Brain pericyte (primary cell): ENCODE measurements at regions not wholly inside any gene's neighbourhood (a gene's known extent, or its start where the extent isn't known, plus 50 kb on each side); places are given as distances from the start of the nearest gene placed in this dataset.
"Not testable (repeated sequence)": the region's sequence is repeated elsewhere in the genome, so short reads cannot be mapped to it uniquely, and the experiment has no call there.

ENCODE experiments used
- DNase-seq: peaks from one replicate; pipeline ENCODE4 v3.0.0-alpha.2; 2012; ENCODE audit warnings: low read depth, low spot score

DNA sequence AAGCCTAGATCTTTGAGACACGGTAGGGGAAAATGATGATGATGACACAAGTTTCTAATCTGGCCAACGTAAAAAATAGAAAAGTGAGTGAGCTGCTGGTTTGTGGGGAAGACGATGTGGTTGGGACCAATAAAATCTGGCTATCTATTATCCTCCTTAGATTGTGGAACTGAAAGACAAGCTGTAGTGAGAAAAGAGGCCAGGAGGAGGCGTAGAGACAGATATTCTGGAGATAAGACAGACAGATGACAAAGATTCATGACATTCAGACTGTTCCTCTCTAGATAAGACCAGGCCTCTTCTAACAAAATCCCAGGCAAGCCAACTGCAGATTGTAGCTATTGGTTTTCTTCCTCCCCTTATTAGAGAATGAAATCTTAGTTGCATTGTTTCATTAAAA lies 376.3 kb upstream of the UBE2E3 start:
- DNase-seq: no peak

DNA sequence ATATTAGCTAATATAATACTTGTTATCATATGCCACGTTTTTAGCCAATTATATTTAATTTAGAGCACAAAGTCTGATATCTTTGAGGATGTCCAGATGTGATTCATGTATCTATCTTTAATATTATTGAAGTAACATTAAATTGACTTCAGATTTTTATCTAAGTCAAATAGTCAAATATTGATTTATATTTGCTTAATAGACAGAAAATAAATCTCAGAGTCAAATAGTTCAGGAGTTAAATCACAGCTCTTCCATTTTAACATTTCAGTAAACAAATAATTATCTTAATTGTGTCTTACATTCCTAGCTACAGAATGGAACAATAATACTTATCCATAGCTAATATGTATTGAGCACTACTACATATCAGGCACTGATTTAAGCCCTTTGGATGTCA lies 379.4 kb upstream of the UBE2E3 start:
- no peak for DNase-seq

DNA sequence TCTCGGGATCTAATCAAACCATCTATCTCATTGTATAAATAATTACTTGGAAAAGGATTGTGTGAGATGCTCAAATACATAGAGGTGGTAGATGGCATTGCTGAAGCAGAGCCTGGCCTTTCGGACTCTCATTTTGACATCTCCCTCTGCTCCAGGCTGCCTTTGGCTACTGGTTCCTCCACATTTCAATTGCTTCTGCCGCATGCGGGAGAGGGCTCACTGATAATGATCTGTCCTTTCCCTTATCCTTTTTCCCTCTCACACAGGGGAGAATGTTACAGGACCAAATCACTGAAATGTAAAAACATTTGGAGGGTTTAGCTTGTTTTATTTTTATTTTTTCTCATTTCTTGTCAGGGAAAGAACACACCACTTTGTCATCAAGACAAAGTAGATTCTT lies 380.6 kb upstream of the UBE2E3 start:
- DNase-seq: no peak

DNA sequence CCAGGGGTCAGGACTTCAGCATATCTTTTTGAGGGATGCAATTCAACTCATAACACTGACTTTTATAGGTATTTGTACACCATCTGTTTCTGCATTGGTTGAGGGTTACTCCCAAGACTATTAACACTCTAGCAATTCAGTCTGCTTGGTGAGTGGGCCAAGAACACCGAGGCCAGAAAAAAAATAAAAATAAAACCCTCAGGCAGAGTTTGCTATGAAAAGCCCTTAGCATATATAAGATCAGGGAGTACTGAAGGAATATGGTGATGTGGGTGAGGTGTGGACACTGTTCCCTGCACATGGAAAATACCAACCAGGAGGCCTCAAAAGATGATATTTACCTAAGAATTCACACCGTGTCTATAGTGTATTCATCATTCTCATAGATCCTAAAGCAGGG lies 383.2 kb upstream of the UBE2E3 start:
- no peak for DNase-seq

DNA sequence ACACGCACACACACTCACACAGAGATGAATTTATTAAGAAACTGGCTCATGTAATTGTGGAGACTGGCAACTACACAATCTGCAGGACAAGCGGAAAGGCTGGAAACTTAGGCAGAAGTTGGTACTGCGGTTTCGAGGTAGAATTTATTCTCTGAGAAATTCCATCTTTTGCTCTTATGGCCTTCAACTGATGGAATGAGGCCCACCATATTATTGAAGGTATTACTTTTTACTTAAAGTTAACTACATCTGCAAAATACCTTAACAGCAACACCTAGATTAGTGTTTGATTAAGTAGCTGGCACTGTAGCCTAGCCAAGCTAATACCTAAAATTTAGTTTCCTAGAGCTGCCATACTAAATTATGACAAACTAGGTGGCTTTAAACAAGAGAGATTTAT lies 384.0 kb upstream of the UBE2E3 start:
- no peak for DNase-seq

DNA sequence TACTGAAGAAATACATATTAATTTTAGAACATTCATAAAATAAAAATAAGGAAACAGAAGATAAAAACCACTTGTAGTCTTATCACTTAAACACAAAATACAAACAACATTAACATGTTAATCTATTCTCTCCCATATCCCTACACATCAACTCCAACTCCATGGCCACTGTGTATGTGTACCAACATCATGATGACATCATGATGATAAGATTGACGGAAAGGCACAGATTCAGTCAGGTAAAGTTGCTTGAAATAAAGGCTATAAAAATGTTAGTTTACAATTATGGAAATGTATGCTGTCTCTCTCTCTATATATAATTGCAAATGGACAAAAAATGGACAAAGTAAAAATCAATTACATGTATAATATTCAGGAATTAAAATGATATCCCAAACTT lies 388.5 kb upstream of the UBE2E3 start:
- DNase-seq: no peak

DNA sequence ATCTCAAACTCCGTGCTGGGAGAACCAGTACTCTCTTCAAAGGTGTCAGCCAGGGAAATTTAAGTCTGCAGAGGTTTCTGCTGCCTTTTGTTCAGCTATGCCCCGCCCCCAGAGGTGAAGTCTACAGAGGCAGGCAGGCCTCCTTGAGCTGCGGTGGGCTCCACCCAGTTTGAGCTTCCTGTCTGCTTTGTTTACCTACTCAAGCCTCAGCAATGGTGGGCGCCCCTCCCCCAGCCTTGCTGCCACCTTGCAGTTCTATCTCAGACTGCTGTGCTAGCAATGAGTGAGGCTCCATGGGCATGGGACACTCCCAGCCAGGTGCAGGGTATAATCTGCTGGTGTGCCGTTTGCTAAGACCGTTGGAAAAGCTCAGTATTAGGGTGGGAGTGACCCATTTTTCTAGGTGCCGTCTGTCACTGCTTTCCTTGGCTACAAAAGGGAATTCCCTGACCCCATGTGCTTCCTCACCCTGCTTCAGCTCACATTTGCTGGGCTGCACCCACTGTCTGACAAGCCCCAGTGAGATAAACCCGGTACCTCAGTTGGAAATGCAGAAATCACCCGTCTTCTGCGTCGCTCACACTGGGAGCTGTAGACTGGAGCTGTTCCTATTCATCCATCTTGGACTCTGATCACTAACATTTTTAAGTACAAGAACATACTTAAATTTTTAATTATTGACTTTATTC lies 389.2 kb upstream of the UBE2E3 start:
- DNase-seq: not testable (repeated sequence)

DNA sequence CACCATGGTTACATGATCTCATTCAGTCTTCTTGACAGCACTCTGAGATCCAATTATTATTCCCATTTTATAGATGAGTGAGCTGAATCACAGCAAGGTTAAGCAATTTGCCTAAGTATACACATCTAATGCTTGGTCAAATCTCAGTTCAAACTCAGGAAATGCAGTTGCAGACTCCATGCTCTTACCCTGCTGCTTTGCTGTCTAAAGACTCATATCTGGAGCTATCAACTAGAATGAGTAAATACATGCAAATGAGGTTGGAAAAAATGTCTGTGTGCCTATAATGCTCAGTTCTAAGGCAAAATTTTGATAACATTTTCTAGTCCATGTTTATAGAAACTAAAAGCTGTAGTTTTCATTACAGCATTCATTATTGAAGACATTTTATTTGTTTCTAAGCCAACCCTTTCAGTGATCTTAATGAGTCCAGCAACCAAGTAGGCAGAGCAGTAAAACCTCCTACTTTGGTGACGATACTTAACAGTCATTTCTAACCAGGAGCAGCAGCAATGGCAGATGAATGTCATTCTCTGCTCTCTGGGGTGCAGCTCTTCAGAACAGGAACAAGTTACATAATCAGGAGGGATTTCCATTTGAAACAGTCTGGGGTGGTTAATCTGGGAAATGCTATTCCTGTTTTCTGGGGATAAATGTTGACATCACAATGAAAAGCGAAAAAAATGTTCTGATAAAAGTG lies 396.8 kb upstream of the UBE2E3 start:
- no peak for DNase-seq

DNA sequence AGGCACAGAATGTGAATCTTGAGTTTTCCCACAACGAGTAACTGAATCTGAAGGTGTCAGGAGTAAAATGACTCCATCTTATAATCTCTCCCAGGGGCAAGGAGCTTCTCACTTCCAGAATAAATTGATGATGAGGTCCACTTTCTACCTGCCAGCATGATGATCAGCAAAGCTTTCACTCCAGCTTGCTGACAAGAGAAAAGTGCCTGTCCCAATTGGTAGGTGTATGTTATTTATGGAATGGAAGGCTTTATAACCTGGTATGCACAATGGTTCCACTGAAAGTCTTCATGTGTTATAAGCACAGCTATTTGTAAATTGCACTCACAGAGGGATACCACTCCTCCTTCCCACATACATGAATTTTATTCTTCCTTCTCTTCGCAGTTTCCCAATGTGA lies 401.0 kb upstream of the UBE2E3 start:
- no peak for DNase-seq

DNA sequence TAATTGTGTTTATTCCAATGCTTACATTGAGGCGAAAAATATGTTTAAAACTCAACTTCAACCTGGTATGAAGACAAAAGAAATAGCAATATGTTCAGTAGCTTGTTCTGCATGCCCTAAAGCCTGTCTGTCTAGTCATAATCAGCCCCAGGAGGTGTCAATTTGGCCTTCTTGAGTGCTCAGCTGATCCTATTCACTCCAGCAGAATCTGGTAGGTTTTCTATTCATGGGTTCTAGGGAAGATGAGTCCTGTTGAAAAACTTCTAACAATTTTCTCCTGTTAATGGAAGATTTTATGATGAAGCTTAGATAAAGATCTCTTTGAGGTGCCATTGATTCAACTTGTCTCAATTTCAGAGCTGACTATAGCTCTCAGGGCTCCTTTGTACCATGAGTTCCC lies 402.0 kb upstream of the UBE2E3 start:
- no peak for DNase-seq

DNA sequence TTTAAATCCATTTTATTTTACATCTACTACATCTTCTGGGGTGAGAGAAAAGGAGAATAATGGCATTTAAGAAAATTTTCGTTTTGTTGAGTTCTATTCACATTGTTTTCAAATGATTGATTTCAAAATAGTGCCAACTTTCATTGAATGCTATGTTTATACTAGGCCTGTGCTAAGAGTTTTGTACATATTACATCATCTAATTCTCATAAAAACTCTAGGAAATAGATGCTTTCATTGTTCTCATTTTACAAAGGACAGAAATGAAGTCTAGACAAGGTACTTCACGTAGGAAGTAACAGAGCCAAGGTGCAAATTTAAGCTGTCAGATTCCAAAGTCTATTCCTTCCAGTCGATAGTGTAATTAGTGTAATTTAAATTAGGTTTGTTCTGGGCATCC lies 402.8 kb upstream of the UBE2E3 start:
- DNase-seq: no peak

DNA sequence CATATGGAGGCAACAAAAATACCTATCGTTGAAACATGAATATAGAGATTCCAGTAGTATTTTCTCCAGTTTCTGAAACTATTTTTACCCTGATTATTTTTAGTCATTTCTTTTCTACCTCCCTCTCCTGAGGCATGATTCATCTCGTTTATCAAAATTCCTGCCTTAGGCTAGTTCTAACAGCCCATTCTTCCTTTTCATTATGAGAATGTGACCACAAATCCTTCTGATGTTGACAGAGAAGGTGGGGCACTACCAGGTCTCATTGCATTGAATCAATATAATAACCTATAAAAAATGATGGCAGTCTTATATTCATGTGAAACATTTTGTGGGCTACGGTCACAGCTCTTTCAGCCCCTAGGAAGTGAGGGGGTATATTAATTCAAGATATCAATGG lies 406.5 kb upstream of the UBE2E3 start:
- no peak for DNase-seq

DNA sequence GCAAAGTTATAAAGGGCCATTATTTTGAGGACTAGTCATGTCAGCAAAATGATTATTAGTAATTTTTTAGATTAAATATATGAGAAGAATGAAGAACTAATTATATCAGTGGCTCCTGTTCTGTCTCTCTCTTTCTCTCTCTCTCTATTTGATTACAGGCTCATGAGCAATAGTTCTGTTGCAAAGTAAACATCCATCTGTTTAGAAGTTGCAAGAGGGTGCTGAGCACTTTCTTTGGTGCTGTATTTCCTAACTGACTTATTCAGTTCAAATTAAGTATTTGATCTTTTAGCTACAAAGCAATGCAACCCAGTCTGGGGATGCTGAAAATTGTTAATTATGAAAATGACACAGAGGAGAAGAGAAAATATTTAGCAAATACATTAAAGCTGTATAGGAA lies 408.1 kb upstream of the UBE2E3 start:
- no peak for DNase-seq

DNA sequence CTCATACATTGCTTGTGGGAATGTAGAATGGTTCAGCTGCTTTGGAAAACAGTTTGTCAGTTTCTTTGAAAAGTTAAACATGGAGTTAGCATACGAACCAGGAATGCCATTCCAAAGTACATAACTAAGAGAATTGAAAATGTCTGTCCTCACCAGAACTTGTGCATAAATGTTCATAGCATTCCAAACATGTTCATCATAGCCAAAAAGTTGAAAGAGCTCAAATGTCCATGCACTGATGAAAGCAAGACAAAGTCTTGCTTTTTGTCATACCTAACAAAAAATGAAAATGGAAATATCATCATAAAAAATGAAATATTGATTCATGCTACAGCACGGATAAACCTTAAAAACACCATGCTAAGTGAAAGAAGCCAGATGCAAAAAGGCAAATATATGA lies 408.8 kb upstream of the UBE2E3 start:
- no peak for DNase-seq

DNA sequence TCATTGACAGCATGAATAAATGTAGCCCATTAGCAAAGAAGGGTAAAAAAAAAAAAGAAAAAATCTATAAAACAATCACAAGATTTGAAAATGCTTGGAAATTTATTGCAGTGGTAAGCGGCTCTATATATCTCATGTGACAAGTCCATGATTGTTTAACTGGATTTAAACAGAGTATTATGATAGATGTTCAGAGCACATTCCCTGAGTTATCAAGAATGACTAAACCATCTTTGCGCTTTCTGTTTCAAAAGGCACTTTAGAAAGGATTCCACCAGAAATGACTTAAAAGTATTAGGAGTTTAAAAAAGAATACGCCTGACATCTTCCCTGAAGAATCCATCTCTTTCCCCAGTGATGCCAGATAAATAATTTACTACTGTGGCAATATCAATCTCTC lies 409.5 kb upstream of the UBE2E3 start:
- DNase-seq: no peak

DNA sequence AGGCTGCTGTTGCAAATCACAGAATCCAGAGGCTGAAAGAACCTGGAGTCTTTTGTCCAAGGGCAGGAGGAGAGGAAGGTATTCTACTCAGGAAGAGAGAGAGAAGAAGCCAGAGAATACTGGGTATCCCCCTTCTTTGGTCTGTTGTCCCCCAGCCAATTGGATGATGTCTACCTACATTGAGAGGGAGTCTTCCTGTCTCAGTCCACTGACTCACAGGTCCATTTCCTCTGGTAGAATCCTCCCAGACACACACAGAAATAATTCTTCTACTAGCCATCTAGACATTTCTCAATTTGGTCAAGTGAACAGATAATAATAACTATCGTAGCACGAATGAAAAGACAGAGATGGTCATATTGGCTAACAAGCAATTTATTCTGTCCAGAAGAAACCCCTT lies 416.4 kb upstream of the UBE2E3 start:
- DNase-seq: no peak

DNA sequence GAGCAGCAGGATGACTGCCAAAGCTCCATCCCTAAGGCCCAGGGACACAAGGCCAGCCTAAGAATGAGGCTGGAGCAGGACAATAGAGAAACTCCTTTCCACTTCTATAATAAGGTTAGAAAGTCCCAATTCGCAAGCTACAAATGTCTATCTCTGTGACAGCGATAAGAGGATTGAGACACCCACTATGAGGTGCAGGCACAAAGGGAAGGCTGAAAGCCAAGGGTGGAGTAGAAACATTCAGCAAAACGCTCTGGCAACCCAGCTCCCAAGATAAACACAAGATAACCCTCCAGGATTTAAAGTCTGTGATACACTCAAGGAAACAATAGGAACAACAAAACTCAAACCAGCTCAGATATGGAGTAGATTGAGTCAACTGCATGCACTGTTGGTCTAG lies 418.0 kb upstream of the UBE2E3 start:
- no peak for DNase-seq

DNA sequence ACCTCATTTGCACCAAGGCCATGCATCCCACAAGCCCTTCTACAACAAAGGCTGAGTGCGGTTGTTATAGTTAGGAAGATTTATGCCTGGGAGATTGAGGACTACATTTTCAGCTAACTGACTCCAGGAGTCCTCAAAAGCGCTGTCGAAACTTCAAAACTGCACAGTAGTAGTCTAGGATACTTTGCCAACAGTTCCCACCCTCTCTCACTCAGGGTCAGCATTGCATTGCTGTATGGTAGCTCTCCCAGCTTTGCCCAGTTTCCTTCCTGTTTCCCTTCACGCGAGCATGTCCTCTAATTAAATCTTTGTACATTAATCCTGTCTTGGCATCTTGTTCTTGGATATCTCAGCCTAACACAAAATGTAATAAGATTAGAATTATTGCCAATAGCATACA lies 420.6 kb upstream of the UBE2E3 start:
- DNase-seq: no peak

DNA sequence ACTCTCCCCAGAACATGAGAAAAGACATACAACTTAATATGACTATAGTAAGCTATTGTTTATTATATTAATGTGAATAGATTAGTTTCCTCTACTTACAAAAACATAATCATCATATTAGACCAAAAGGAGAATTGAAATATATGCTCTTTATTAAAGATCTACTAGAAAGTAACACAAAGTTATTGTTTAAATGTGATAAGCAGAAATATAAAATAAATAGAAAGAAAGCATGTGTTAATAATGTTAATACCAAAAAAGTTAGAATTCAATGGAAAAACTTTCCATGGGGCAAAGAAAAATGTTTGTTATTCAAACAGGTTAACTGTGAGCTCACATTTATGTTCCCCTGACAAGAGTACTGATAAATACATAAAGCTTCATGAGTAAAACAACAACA lies 421.4 kb upstream of the UBE2E3 start:
- no peak for DNase-seq

DNA sequence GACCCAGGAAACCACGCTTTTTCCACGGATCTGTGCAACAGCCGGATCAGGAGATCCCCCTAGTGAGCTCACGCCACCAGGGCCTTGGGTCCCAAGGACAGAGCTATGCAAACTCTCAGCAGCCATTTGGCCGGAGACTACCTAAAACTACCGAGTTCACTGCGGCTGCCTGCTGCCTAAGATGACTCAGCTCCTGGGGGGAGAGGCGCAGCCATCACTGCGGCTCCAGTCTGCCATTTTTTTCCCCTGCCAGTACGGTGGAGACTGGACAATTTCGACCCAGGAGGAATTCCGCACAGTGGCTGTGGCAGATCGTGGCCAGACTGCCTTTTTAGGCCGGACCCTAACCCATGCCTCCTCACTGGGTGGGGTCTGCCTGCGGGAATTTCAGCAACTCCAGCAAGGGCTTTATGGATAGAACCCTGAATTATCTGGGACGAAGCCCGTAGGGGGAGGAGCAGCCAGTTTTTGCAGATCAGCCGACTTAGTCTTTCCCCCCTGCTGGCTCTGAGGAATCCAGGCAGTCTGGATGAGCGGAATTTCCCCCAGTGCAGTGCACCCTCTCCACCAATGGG lies 424.9 kb upstream of the UBE2E3 start:
- DNase-seq: no peak

DNA sequence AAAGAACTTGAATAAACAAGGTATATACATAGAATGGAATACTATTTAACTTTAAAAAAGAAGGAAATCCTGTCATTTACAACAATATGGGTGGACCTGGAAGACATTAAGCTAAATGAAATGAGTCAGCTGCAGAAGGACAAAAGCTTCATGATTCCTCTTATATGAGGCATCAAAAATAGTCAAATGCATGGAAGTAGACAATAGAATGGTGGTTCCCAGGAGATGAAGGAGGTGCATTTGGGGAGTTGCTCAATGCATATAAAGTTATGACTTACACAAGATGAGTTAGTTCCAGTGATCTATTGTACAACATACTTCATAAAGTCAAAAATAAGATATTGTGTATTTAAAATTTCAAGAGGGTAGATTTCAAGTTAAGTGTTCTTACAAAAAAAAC lies 426.1 kb upstream of the UBE2E3 start:
- no peak for DNase-seq

DNA sequence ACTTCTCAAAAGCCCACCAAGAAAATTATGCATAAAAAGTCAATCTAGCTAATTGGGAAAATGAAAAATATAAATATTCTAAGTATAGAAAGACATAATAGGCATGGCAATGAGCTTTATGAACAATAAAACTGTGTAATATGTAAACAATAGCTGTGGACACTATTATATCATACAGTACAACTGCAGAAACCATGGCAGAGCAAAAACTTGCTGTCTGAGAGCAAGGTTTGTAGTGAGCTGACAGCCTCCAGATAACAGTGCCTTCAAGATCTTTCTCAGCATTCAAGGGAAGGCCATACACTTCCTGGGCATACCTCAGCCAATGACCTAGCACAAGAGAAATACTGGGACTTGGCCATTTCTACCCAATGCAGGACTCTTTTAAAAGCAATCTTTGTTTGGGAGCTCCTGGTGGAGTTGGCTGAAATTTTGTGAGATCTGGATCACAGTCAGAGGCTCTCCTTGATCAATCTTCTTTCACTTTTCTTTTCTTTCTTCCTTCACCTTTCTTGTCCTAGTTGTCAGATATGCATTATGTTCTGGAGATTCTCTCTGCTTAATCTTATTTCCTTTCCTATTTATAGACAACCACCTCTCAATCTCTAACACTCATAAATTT lies 427.2 kb upstream of the UBE2E3 start:
- no peak for DNase-seq

DNA sequence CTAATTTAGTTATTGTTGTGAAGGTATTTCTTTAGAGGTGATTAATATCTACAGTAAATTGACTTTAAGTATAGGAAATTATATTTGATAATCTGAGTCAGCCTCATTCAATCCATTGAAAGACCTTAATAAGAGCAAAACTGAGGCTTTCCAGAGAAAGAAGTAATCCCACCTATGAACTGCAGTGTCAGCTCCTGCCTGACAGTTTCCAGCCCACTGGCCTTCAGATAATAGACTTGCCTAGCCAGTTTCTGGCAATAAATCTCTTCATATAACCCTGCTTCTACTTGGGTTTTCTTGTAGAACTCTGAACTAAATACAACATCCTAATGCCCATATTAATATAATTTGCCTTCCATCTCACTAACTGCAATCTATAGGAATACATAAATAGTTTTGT lies 437.9 kb upstream of the UBE2E3 start:
- DNase-seq: no peak
